Parathyroid adenoma (tissue), 2 donors: ENCODE measurements at regions not wholly inside any gene's neighbourhood (a gene's known extent, or its start where the extent isn't known, plus 50 kb on each side); places are given as distances from the start of the nearest gene placed in this dataset.

ENCODE experiments used
- H2AFZ ChIP-seq: fragments of 300-600 bp; sonication (generic); one replicate; pipeline ENCODE4 v1.7.0; 2017; ENCODE audit warnings: antibody characterized with exemption, mild to moderate bottlenecking
- H3K27ac ChIP-seq: fragments of 300-600 bp; sonication (generic); one replicate; pipeline ENCODE4 v1.7.0; 2017
- H3K27me3 ChIP-seq: fragments of 300-600 bp; sonication (generic); one replicate; pipeline ENCODE4 v1.7.0; 2017; ENCODE audit warnings: low read length; ENCODE audit not compliant: control insufficient read depth, insufficient read depth
- H3K36me3 ChIP-seq: fragments of 300-600 bp; sonication (generic); one replicate; pipeline ENCODE4 v1.7.0; 2017; ENCODE audit warnings: low read length; ENCODE audit not compliant: control insufficient read depth, insufficient read depth
- H3K4me1 ChIP-seq: fragments of 300-600 bp; sonication (generic); one replicate; pipeline ENCODE4 v1.7.0; 2017; ENCODE audit warnings: control low read depth
- H3K4me2 ChIP-seq: fragments of 300-600 bp; sonication (generic); one replicate; pipeline ENCODE4 v1.7.0; 2017; ENCODE audit warnings: low read length
- H3K4me3 ChIP-seq: fragments of 300-600 bp; sonication (generic); one replicate; pipeline ENCODE4 v1.7.0; 2017; ENCODE audit warnings: low read depth, low read length
- H3K79me2 ChIP-seq: fragments of 300-600 bp; sonication (generic); one replicate; pipeline ENCODE4 v1.7.0; 2017; ENCODE audit warnings: control low read depth
- H3K9ac ChIP-seq: fragments of 300-600 bp; sonication (generic); one replicate; pipeline ENCODE4 v1.7.0; 2017; ENCODE audit warnings: mild to moderate bottlenecking
- H3K9me3 ChIP-seq: fragments of 300-600 bp; sonication (generic); one replicate; pipeline ENCODE4 v1.7.0; 2017; ENCODE audit warnings: low read length; ENCODE audit not compliant: control insufficient read depth
- CTCF ChIP-seq: fragments of 300-600 bp; sonication (generic); IDR thresholded peaks from one replicate; pipeline ENCODE4 v1.7.0; 2017; ENCODE audit warnings: antibody characterized with exemption, mild to moderate bottlenecking
- donor health status: primary hyperparathyroidism.

DNA sequence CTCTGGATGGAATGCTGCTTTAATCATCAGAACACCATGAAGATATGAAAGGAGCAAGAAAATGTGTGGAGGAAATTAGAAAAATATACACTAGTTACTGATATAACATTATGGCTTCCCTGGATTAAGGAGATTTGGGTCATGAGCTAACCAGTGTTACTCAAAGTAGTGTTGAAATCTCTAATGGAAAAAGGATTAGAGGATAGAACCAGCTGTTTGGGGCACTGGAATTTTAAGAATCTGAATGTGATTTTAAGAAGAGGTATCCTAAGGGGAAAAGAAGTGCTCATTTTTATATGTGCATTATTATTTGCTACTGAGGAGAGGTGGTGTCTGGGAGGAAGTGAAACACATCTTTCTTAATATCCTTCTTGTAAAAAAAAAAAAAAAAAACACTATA is 164.1 kb upstream of the PPARGC1A start:
- Histone ChIP-seq H3K9ac (no peak overlapping the region), H3K27ac (no peak overlapping the region), H2AFZ (no peak overlapping the region), H3K4me2 (no peak overlapping the region), H3K4me1 (no peaks in the 10 kb centered on the region), H3K27me3 (no peaks in the 10 kb centered on the region), H3K36me3 (no peaks in the 10 kb centered on the region), H3K9me3 (no peaks in the 10 kb centered on the region), H3K4me3 (no peak overlapping the region), H3K79me2 (no peaks in the 10 kb centered on the region)
- no peak for TF ChIP-seq CTCF

GRCh38 chr4:24044610-24045589 is 155.1 kb upstream of the PPARGC1A start:
- H3K4me2 ChIP-seq = no peak overlapping the region
- no peak for TF ChIP-seq CTCF

DNA sequence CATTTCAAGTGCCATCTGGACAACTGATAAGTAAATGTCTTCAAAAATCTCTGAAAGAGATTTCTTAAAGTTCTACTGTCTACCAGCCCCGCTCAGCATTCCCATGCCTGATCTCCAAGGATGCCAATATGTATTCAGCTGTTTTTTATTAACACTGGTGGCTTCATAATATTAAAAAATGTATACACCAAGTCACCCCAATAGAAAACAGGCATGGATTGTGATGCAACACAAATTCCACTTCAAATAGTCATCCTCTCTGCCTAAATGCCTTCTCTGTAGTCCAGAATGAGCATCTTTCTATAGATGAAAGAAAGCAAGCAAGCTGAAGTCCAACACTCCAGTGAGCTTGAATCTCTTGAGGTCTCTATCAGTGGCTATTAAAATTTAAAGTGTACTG is 152.2 kb upstream of the PPARGC1A start:
- Histone ChIP-seq H2AFZ (no peak overlapping the region), H3K36me3 (no peaks in the 10 kb centered on the region), H3K79me2 (no peaks in the 10 kb centered on the region), H3K4me1 (no peaks in the 10 kb centered on the region), H3K9ac (no peak overlapping the region), H3K27ac (no peak overlapping the region), H3K9me3 (no peaks in the 10 kb centered on the region), H3K4me2 (no peak overlapping the region), H3K27me3 (no peaks in the 10 kb centered on the region), H3K4me3 (no peak overlapping the region)
- TF ChIP-seq CTCF = no peak

More at GRCh38 chr4:24044610-24045589, 155.1 kb upstream of the PPARGC1A start:
- no peak overlapping the region for H3K4me3 ChIP-seq
- H3K79me2 ChIP-seq = no peaks in the 10 kb centered on the region
- H3K27ac ChIP-seq = no peak overlapping the region
- H3K9ac ChIP-seq = no peak overlapping the region
- no peak overlapping the region for H2AFZ ChIP-seq
- H3K9me3 ChIP-seq = no peaks in the 10 kb centered on the region
- no peaks in the 10 kb centered on the region for H3K4me1 ChIP-seq
- H3K27me3 ChIP-seq = no peaks in the 10 kb centered on the region
- no peaks in the 10 kb centered on the region for H3K36me3 ChIP-seq

GRCh38 chr4:24040811-24041210 is 151.0 kb upstream of the PPARGC1A start:
- Histone ChIP-seq H3K4me2 (no peak overlapping the region), H3K9ac (no peak overlapping the region), H3K27me3 (no peaks in the 10 kb centered on the region), H3K4me1 (no peaks in the 10 kb centered on the region), H3K27ac (no peak overlapping the region), H3K4me3 (no peak overlapping the region), H2AFZ (no peak overlapping the region), H3K36me3 (no peaks in the 10 kb centered on the region), H3K79me2 (no peaks in the 10 kb centered on the region), H3K9me3 (no peaks in the 10 kb centered on the region)
- TF ChIP-seq CTCF = no peak
